ENCODE measurements at regions not wholly inside any gene's neighbourhood (a gene's known extent, or its start where the extent isn't known, plus 50 kb on each side); places are given as distances from the start of the nearest gene placed in this dataset.

DNA sequence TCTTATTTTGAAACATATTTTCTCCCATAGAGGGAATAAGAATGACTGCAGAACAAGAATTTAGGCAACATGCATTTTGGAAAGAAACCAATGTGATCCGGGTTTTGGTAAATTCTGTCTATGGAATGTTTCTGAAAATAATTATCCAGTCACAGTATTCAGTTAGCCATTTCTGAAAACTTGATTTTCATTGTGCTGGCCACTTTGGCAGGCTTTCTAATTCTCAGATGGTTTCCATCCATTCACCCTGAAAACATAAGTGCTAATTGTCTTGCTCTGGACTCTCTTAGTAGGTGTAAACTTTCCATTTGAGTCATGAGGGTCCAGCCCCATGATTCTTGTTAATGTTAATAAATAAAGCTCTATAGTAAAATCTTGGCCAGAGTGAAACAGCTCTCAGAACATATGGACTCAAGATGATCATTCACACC, 176.5 kb downstream of the RBM43 start:
- Histone ChIP-seq H3K4me1 (no peaks in the 10 kb centered on the region), H3K36me3 (no peaks in the 10 kb centered on the region), H3K27ac (no peak overlapping the region), H3K4me3 (no peak overlapping the region), H3K27me3 (ENCODE audit: low read depth) (no peaks in the 10 kb centered on the region), H3K9me3 (no peaks in the 10 kb centered on the region)
- DNase-seq, result no peak
- TF ChIP-seq, protein P1, sequence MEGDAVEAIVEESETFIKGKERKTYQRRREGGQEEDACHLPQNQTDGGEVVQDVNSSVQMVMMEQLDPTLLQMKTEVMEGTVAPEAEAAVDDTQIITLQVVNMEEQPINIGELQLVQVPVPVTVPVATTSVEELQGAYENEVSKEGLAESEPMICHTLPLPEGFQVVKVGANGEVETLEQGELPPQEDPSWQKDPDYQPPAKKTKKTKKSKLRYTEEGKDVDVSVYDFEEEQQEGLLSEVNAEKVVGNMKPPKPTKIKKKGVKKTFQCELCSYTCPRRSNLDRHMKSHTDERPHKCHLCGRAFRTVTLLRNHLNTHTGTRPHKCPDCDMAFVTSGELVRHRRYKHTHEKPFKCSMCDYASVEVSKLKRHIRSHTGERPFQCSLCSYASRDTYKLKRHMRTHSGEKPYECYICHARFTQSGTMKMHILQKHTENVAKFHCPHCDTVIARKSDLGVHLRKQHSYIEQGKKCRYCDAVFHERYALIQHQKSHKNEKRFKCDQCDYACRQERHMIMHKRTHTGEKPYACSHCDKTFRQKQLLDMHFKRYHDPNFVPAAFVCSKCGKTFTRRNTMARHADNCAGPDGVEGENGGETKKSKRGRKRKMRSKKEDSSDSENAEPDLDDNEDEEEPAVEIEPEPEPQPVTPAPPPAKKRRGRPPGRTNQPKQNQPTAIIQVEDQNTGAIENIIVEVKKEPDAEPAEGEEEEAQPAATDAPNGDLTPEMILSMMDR (IDR thresholded peaks at IDR 0.05), result no peak
- no peak for ATAC-seq
- intact Hi-C loops (cut with DNase I), result no loop called here

- H3K36me3 ChIP-seq, result no peaks in the 10 kb centered on the region
- ATAC-seq (no peak), DNase-seq (no peak)
- intact Hi-C loops (cut with DNase I), result no loop called here
- H3K4me3 ChIP-seq, result no peak overlapping the region
- no peaks in the 10 kb centered on the region for H3K4me1 ChIP-seq
- no peaks in the 10 kb centered on the region for H3K27me3 ChIP-seq (ENCODE audit: low read depth)
- TF ChIP-seq, protein P1 (IDR thresholded peaks at IDR 0.05), result no peak
- no peaks in the 10 kb centered on the region for H3K9me3 ChIP-seq
- no peak overlapping the region for H3K27ac ChIP-seq
Observed at GRCh38 chr2:151083856-151084795, 177.5 kb downstream of the RBM43 start.

DNA sequence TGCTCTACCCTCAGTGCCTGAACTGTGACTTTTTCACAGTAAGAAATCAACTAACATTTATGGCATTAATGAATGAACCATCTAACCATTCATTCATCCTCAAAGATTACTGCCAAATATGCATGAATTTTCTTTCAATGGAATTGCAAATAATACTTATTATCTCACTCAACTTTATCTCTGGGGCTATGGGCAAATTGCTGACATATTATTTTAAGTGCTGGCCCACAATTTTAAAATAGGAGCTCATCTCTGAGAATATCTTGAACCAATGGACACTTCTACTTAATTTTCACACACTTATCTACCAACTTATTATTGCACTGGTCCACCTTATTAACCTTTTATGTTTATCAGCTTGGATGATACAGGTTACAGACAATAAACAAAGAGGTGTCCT, 182.8 kb downstream of the RBM43 start:
- no peaks in the 10 kb centered on the region for H3K27me3 ChIP-seq (ENCODE audit: low read depth)
- no peaks in the 10 kb centered on the region for H3K4me1 ChIP-seq
- no peak overlapping the region for H3K27ac ChIP-seq
- ATAC-seq, result no peak
- no peaks in the 10 kb centered on the region for H3K36me3 ChIP-seq
- DNase-seq, result no peak
- TF ChIP-seq, protein P1 (IDR thresholded peaks at IDR 0.05), result no peak
- no peak overlapping the region for H3K4me3 ChIP-seq
- peaks cover 3% of the 10 kb centered on the region for H3K9me3 ChIP-seq
- intact Hi-C loops (cut with DNase I), result no loop called here

DNA sequence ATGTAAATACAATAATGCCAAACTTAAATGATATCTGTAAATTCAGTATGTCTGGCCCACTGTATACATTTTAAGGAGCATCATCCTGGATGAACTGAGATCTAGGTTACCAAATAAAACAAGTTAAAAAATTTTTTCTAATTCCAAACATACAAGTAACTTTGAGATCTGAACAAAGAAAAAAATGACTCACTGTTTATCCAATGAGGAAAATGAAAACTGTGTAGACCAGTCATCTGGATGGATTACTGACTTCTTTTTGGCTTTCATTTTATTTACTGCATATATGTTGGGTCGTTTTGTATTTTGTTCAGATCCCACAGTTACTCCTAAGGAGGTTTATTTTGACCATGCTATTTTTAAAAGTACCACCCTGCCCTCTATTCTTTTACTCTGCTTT, 189.8 kb downstream of the RBM43 start:
- intact Hi-C loops (cut with DNase I), result no loop called here
- DNase-seq (no peak), ATAC-seq (no peak)
- peaks cover 3% of the 10 kb centered on the region for H3K9me3 ChIP-seq
- TF ChIP-seq, protein P1 (IDR thresholded peaks at IDR 0.05), result no peak
- H3K27ac ChIP-seq, result no peak overlapping the region
- H3K4me3 ChIP-seq, result no peak overlapping the region
- H3K27me3 ChIP-seq (ENCODE audit: low read depth), result no peaks in the 10 kb centered on the region
- no peaks in the 10 kb centered on the region for H3K4me1 ChIP-seq
- no peaks in the 10 kb centered on the region for H3K36me3 ChIP-seq

- intact Hi-C loops (cut with DNase I), result no loop called here
- TF ChIP-seq, protein P1 (IDR thresholded peaks at IDR 0.05), result peak; percentile 18
- no peak overlapping the region for H3K4me3 ChIP-seq
- H3K9me3 ChIP-seq, result peaks cover 3% of the 10 kb centered on the region
- no peak for DNase-seq
- no peaks in the 10 kb centered on the region for H3K36me3 ChIP-seq
- no peak overlapping the region for H3K27ac ChIP-seq
- no peaks in the 10 kb centered on the region for H3K27me3 ChIP-seq (ENCODE audit: low read depth)
- no peak for ATAC-seq
- H3K4me1 ChIP-seq, result no peaks in the 10 kb centered on the region
Observed at GRCh38 chr2:151071382-151071781, 190.3 kb downstream of the RBM43 start.

Data from lower lobe of right lung (tissue), 2 donors.